Fibroblast of mammary gland (primary cell): ENCODE measurements at regions not wholly inside any gene's neighbourhood (a gene's known extent, or its start where the extent isn't known, plus 50 kb on each side); places are given as distances from the start of the nearest gene placed in this dataset.
A peak's percentile ranks its signal among the peaks of the same experiment; 100 is the strongest.

Experiments
- DNase-seq: peaks from one replicate; pipeline ENCODE4 v3.0.0-alpha.2; 2010; ENCODE audit warnings: low read depth
- H3K4me3 ChIP-seq: 2 replicates; pipeline ENCODE4 v1.5.1; 2011; ENCODE audit warnings: low read depth, mild to moderate bottlenecking, low read length, moderate library complexity; ENCODE audit not compliant: control insufficient read depth
- TF ChIP-seq, protein P1 (sequence below): conservative IDR thresholded peaks from 2 replicates; pipeline ENCODE4 v1.5.1; 2011; ENCODE audit warnings: low read depth, low read length, inconsistent platforms; ENCODE audit not compliant: control insufficient read depth, insufficient read depth

DNA sequence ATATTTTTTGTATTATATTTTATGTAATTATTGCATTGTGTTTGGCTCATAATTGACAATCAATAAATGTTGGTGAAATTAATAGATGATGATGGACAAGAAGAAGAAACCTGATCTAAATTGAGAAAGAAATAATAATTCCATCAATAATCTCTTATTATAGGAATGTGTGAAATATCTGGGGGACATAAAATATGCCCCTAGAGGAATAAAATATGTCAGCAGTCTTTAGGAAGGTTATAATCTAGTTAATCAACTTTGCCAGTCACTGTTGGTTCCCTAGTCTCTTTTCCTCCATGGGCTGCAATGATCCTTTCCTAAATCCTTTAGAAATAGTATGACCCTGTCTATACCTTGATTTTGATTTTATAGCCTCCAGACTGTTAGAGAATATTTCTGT, 549.7 kb upstream of the ADGRL4 start:
- no peak for DNase-seq
- TF ChIP-seq, protein P1, sequence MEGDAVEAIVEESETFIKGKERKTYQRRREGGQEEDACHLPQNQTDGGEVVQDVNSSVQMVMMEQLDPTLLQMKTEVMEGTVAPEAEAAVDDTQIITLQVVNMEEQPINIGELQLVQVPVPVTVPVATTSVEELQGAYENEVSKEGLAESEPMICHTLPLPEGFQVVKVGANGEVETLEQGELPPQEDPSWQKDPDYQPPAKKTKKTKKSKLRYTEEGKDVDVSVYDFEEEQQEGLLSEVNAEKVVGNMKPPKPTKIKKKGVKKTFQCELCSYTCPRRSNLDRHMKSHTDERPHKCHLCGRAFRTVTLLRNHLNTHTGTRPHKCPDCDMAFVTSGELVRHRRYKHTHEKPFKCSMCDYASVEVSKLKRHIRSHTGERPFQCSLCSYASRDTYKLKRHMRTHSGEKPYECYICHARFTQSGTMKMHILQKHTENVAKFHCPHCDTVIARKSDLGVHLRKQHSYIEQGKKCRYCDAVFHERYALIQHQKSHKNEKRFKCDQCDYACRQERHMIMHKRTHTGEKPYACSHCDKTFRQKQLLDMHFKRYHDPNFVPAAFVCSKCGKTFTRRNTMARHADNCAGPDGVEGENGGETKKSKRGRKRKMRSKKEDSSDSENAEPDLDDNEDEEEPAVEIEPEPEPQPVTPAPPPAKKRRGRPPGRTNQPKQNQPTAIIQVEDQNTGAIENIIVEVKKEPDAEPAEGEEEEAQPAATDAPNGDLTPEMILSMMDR: peak; percentile 4

DNA sequence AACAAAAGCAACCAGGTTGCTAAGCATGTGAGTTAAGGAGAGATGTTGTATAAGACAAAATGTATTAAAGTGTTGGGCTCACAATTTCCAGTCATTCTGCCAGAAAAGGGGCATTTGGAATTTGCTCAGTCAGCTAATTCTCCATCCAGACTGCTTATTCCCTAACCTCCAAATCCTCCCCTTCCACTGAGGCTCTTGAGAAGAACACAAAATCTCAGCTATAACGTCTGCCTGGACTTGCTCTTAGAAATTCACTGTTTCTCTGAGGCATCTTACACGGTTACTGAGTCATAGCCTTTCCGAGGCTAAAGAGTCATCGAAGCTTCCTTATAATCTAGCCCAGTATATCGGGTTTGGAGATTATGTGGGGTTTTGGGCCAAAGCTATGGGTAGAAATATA, 548.2 kb upstream of the ADGRL4 start:
- TF ChIP-seq, protein P1: no peak
- peak; percentile 10 for DNase-seq
- H3K4me3 ChIP-seq: no peak overlapping the region

More for the DNA sequence above, 549.7 kb upstream of the ADGRL4 start:
- H3K4me3 ChIP-seq: no peak overlapping the region

DNA sequence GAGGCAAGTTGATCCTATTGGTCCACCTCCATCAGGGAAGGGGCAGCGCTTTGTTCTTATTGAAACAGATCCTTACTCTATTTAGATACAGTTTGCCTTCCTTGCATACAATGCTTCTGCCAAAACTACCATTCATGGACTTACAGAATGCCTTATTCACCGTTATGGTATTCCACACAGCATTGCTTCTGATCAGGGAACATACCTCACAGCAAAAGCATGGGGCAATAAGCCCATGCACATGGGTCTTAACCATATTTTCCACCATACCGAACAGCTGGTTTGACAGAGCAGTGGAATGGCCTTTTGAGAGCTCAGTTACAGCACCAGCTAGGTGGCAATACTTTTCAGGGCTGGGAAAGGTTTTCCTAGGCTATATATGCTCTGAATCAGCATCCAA, 544.8 kb upstream of the ADGRL4 start:
- peak; percentile 6 for DNase-seq
- TF ChIP-seq, protein P1: no peak
- no peak overlapping the region for H3K4me3 ChIP-seq

DNA sequence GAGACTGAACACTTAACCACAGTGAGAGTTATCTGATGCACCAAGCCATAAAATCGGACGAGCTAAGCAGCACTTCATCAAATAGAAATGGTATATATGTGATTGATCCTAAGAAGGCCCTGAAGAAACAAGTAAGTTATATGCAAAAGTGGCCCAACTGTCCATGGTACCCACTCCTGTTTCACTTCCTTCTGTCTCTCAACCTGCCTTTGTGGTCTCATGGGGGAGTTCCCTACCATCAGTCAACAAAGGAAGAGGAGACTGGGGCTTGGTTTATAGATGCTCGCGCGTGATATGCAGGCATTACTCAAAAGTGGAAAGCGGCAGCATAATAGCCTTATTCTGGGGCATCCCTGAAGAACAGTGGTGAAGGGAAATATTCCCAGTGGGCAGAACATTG, 543.9 kb upstream of the ADGRL4 start:
- DNase-seq: no peak
- TF ChIP-seq, protein P1: no peak
- H3K4me3 ChIP-seq: no peak overlapping the region

DNA sequence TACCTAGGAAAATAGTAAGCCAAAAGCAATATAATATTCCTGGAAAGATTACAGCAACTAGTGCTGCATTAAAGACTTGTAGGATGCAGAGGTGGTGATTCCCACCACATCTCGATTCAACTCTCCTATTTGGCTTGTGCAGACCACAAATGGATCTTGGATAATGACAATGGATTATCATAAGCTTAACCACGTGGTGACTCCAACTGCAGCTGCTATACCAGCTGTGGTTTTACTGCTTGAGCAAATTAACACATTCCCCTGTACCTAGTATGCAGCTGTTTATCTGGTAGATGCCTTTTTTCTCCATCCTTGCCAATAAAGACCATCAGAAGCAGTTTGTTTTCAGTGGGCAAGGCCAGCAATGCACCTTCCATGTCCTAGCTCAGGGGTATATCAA, 542.7 kb upstream of the ADGRL4 start:
- H3K4me3 ChIP-seq: no peak overlapping the region
- TF ChIP-seq, protein P1: no peak
- no peak for DNase-seq

DNA sequence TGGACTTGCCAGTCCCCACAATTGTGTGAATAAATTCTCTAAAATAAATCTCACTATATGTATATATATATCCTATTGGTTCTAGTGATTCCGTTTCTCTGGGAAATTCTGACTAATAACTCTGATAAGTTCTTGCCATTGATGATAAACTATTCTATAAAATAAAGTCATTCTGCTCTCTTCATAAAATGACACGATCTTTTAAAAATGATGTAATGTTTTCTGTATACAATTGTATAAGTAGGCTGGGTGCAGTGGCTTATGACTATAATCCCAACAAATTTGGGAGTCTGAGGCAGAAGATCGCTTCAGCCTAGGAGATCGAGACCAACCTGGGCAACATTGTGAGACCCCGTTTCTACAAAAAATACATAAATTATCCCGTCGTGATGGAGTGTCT, 541.0 kb upstream of the ADGRL4 start:
- TF ChIP-seq, protein P1: no peak
- DNase-seq: no peak
- no peak overlapping the region for H3K4me3 ChIP-seq

DNA sequence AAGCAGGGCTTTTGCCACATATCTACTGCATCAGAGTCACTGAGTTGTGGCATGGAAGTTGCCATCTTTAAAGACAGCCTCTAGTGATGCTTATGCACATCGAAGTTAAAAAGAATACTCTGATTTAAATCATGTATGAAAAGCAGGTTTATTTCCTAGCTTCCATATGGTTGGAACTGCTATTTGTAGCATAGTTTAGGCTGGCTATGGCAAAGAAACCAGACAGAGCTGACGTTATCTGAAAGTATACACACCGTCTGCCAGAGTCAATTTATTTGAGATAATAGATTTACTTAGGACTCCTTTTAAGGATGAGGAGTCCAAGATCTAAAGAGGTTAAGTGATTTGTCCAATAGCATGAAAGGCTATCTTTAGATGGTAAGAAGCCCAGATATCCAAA, 536.9 kb upstream of the ADGRL4 start:
- H3K4me3 ChIP-seq: no peak overlapping the region
- TF ChIP-seq, protein P1: no peak
- no peak for DNase-seq
